ENCODE measurements at regions not wholly inside any gene's neighbourhood (a gene's known extent, or its start where the extent isn't known, plus 50 kb on each side); places are given as distances from the start of the nearest gene placed in this dataset.

DNA sequence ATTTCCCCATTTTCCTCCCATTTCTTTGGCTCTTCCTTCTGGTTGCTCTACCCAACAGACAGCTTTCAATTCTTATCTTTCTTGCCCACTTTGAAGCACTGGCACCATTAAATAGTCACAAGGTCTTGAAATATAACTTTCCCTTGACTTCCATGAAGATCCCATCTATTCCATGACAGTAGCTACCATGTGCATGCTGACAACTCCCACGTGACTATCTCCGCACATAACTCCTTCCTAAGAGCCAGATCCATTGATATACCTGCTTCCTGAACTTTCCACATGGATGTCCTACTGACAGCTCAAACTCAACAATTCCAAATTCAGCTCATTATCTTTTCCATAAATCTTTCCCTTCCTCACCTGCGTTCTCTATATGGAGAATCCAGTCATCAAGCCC is 101.4 kb downstream of the RIN2 start:
- TF ChIP-seq GATA2 (IDR thresholded peaks at IDR 0.05; ENCODE audit: low read depth, low read length) (no peak), GATA3 (IDR thresholded peaks at IDR 0.05; ENCODE audit: low read depth, low read length) (no peak)

All from SH-SY5Y (cell line).